Endodermal cell (in vitro differentiated cells): ENCODE measurements at regions not wholly inside any gene's neighbourhood (a gene's known extent, or its start where the extent isn't known, plus 50 kb on each side); places are given as distances from the start of the nearest gene placed in this dataset.

Source experiments
- DNase-seq: peaks from one replicate; pipeline ENCODE4 v3.0.0-alpha.2; 2017
- H3K27ac ChIP-seq: 2 replicates; pipeline ENCODE4 v1.5.1; 2013; ENCODE audit warnings: mild to moderate bottlenecking, low read depth, low read length, moderate library complexity
- H3K27me3 ChIP-seq: 2 replicates; pipeline ENCODE4 v1.6.1; 2013; ENCODE audit warnings: mild to moderate bottlenecking, low read length, moderate library complexity; ENCODE audit not compliant: insufficient read depth, control insufficient read depth, poor library complexity, severe bottlenecking
- H3K36me3 ChIP-seq: 2 replicates; pipeline ENCODE4 v1.7.0; 2013; ENCODE audit warnings: mild to moderate bottlenecking, low read length, moderate library complexity; ENCODE audit not compliant: control insufficient read depth, insufficient read depth
- H3K4me1 ChIP-seq: one replicate; pipeline ENCODE4 v1.7.0; 2013; ENCODE audit warnings: low read length; ENCODE audit not compliant: control insufficient read depth, insufficient read depth
- H3K4me3 ChIP-seq: 2 replicates; pipeline ENCODE4 v1.5.1; 2013; ENCODE audit warnings: mild to moderate bottlenecking, low read length, moderate library complexity
- H3K9ac ChIP-seq: 2 replicates; pipeline ENCODE4 v1.6.1; 2013; ENCODE audit warnings: mild to moderate bottlenecking, low read length, moderate library complexity; ENCODE audit not compliant: poor library complexity, severe bottlenecking; ENCODE audit errors: extremely low read depth
- H3K9me3 ChIP-seq: 2 replicates; pipeline ENCODE4 v1.6.1; 2013; ENCODE audit warnings: mild to moderate bottlenecking, low read length, moderate library complexity; ENCODE audit not compliant: control insufficient read depth
- H3K27ac Mint-ChIP-seq: 2 replicates; pipeline ENCODE4 v1.8.0; 2020; ENCODE audit warnings: mixed read lengths
- H3K27me3 Mint-ChIP-seq: 2 replicates; pipeline ENCODE4 v1.8.0; 2021; ENCODE audit warnings: mild to moderate bottlenecking, mixed read lengths; ENCODE audit not compliant: insufficient read depth
- H3K36me3 Mint-ChIP-seq: 2 replicates; pipeline ENCODE4 v1.8.0; 2020; ENCODE audit warnings: low read depth, mixed read lengths
- H3K4me1 Mint-ChIP-seq: 2 replicates; pipeline ENCODE4 v1.8.0; 2020; ENCODE audit warnings: mixed read lengths
- H3K4me3 Mint-ChIP-seq: 2 replicates; pipeline ENCODE4 v1.8.0; 2020; ENCODE audit warnings: mild to moderate bottlenecking, moderate library complexity, mixed read lengths
- H3K9me3 Mint-ChIP-seq: 2 replicates; pipeline ENCODE4 v1.8.0; 2020; ENCODE audit warnings: mild to moderate bottlenecking, mixed read lengths
- CTCF ChIP-seq: fragments of 200-600 bp; sonication (generic); conservative IDR thresholded peaks from 2 replicates; pipeline ENCODE4 v1.5.0; 2021; ENCODE audit warnings: antibody characterized with exemption, mild to moderate bottlenecking
- WGBS, 2 experiments: methylation state at CpG; one replicate each; pipeline versions ENCODE4 v1.1.5 to v1.1.7; 2013; ENCODE audit warnings: missing lambda C conversion rate in 2 of 2, mixed read lengths in 1 of 2; ENCODE audit not compliant: insufficient coverage in 1 of 2, insufficient read length in 1 of 2; 5-methylcytosine and 5-hydroxymethylcytosine counted together

- H3K4me3 ChIP-seq = no peak overlapping the region
- peaks cover 6% of the 10 kb centered on the region for H3K9me3 ChIP-seq
- H3K4me1 ChIP-seq = no peaks in the 10 kb centered on the region
- Mint-ChIP-seq H3K4me1 (no peaks in the 10 kb centered on the region), H3K36me3 (no peaks in the 10 kb centered on the region), H3K27me3 (no peaks in the 10 kb centered on the region), H3K27ac (no peak overlapping the region), H3K9me3 (peaks cover 7% of the 10 kb centered on the region), H3K4me3 (no peak overlapping the region)
- TF ChIP-seq CTCF = no peak
- no peak overlapping the region for H3K27ac ChIP-seq
- no peaks in the 10 kb centered on the region for H3K36me3 ChIP-seq
- no peak for DNase-seq
- H3K27me3 ChIP-seq = no peaks in the 10 kb centered on the region
- H3K9ac ChIP-seq = no peak overlapping the region
- 88% methylated on average over 1 of the region's 1 CpG; no CpG with 5 or more reads in 1 of the 2 experiments for WGBS, 2 experiments
These were observed 260.9 kb upstream of the TUSC1 start for GRCh38 chr9:25939126-25939525.

GRCh38 chr9:25936031-25936430 is 257.8 kb upstream of the TUSC1 start:
- H3K4me1 Mint-ChIP-seq = no peaks in the 10 kb centered on the region
- H3K27me3 Mint-ChIP-seq = no peaks in the 10 kb centered on the region
- WGBS, 2 experiments = 89% methylated on average over 1 of the region's 1 CpG; no CpG with 5 or more reads in 1 of the 2 experiments
- peaks cover 6% of the 10 kb centered on the region for H3K9me3 ChIP-seq
- TF ChIP-seq CTCF = no peak
- H3K4me3 ChIP-seq = no peak overlapping the region
- no peak for DNase-seq
- H3K36me3 Mint-ChIP-seq = no peaks in the 10 kb centered on the region
- no peak overlapping the region for H3K27ac ChIP-seq
- H3K36me3 ChIP-seq = no peaks in the 10 kb centered on the region
- H3K27me3 ChIP-seq = no peaks in the 10 kb centered on the region
- peaks cover 7% of the 10 kb centered on the region for H3K9me3 Mint-ChIP-seq
- H3K4me1 ChIP-seq = no peaks in the 10 kb centered on the region
- H3K27ac Mint-ChIP-seq = no peak overlapping the region
- H3K9ac ChIP-seq = no peak overlapping the region
- H3K4me3 Mint-ChIP-seq = no peak overlapping the region

GRCh38 chr9:25935188-25935587 is 256.9 kb upstream of the TUSC1 start:
- Histone ChIP-seq H3K4me3 (no peak overlapping the region), H3K4me1 (no peaks in the 10 kb centered on the region), H3K27me3 (no peaks in the 10 kb centered on the region), H3K36me3 (no peaks in the 10 kb centered on the region), H3K9ac (no peak overlapping the region), H3K9me3 (peaks cover 6% of the 10 kb centered on the region), H3K27ac (no peak overlapping the region)
- WGBS, 2 experiments = 93 to 100% methylated on average over 1 to 2 of the region's 2 CpGs
- H3K27me3 Mint-ChIP-seq = no peaks in the 10 kb centered on the region
- H3K36me3 Mint-ChIP-seq = no peaks in the 10 kb centered on the region
- H3K27ac Mint-ChIP-seq = no peak overlapping the region
- no peaks in the 10 kb centered on the region for H3K4me1 Mint-ChIP-seq
- H3K4me3 Mint-ChIP-seq = no peak overlapping the region
- DNase-seq = no peak
- H3K9me3 Mint-ChIP-seq = peaks cover 9% of the 10 kb centered on the region
- TF ChIP-seq CTCF = no peak
